GM13977 (cell line): ENCODE measurements at regions not wholly inside any gene's neighbourhood (a gene's known extent, or its start where the extent isn't known, plus 50 kb on each side); places are given as distances from the start of the nearest gene placed in this dataset.

Experiments
- DNase-seq: peaks from one replicate; pipeline ENCODE4 v3.0.0; 2012; ENCODE audit warnings: low spot score
- CTCF ChIP-seq: IDR thresholded peaks from 2 replicates; pipeline ENCODE4 v1.5.1; 2012; ENCODE audit warnings: mild to moderate bottlenecking, control low read depth; ENCODE audit not compliant: insufficient read depth; ENCODE audit errors: extremely low read depth, missing control alignments
- in situ Hi-C: fragments of 300-500 bp; cut with MboI; formaldehyde crosslinking; loops from one replicate; pipeline ENCODE4 v1.12.0; 2022; ENCODE audit warnings: low sequenced_read_pairs, low pct_unique_long_range_greater_than_20kb, mixed read lengths, inconsistent platforms; ENCODE audit not compliant: unreplicated experiment

- TF ChIP-seq CTCF: no peak
- DNase-seq: no peak
- in situ Hi-C loops: no loop called here
These were observed 188.9 kb downstream of the BRD1 start for GRCh38 chr22:49638788-49639187.

- in situ Hi-C loops: no loop called here
- no peak for DNase-seq
- no peak for TF ChIP-seq CTCF
These were observed 189.7 kb downstream of the BRD1 start for GRCh38 chr22:49638001-49638400.

GRCh38 chr22:49637255-49637760 is 190.4 kb downstream of the BRD1 start:
- DNase-seq: no peak
- in situ Hi-C loops: no loop called here

GRCh38 chr22:49636649-49637048 is 191.0 kb downstream of the BRD1 start:
- DNase-seq: no peak
- in situ Hi-C loops: no loop called here
- no peak for TF ChIP-seq CTCF

More at GRCh38 chr22:49637255-49637760, 190.4 kb downstream of the BRD1 start:
- TF ChIP-seq CTCF: no peak

GRCh38 chr22:49636214-49636613 is 191.5 kb downstream of the BRD1 start:
- in situ Hi-C loops: no loop called here
- no peak for TF ChIP-seq CTCF
- no peak for DNase-seq

GRCh38 chr22:49634006-49634772 is 193.5 kb downstream of the BRD1 start:
- no peak for TF ChIP-seq CTCF
- DNase-seq: no peak
- in situ Hi-C loops: no loop called here
